GM18873 (cell line): ENCODE measurements at regions not wholly inside any gene's neighbourhood (a gene's known extent, or its start where the extent isn't known, plus 50 kb on each side); places are given as distances from the start of the nearest gene placed in this dataset.

ENCODE experiments used
- ATAC-seq: cut with Tn5 transposase; IDR thresholded peaks from one replicate; pipeline ENCODE4 v1.9.1; 2021; ENCODE audit warnings: mild to moderate bottlenecking, moderate library complexity, moderate number of reproducible peaks; ENCODE audit not compliant: unreplicated experiment, low FRiP score

- no peak for ATAC-seq
These were observed 223.8 kb upstream of the SATB1 start for GRCh38 chr3:18648868-18649462.

DNA sequence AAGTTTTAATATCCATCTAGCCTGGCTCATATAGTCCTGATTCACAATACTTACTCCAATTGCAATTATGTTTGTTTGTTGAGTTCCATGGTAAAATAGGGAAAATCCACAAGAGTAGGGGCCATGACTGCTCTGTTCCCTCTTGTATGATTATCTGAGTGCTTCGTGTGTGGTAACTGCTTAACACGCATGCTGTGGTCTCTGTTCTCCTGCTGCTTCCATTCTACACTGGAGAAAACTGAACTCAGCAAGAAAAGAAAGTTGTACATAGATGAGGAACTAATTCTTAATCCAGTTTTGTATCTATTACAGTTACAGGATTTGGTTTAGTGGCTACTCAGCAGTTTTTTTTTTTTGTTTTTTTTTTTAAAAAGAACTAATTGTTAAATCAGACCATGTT lies 223.0 kb upstream of the SATB1 start:
- no peak for ATAC-seq

GRCh38 chr3:18645619-18646018 lies 220.5 kb upstream of the SATB1 start:
- ATAC-seq, result no peak

GRCh38 chr3:18643281-18643680 lies 218.1 kb upstream of the SATB1 start:
- ATAC-seq, result no peak

- ATAC-seq, result no peak
These were observed 216.8 kb upstream of the SATB1 start for GRCh38 chr3:18641916-18642315.

- no peak for ATAC-seq
These were observed 210.1 kb upstream of the SATB1 start for GRCh38 chr3:18635215-18635614.

GRCh38 chr3:18634461-18634860 lies 209.3 kb upstream of the SATB1 start:
- ATAC-seq, result no peak

DNA sequence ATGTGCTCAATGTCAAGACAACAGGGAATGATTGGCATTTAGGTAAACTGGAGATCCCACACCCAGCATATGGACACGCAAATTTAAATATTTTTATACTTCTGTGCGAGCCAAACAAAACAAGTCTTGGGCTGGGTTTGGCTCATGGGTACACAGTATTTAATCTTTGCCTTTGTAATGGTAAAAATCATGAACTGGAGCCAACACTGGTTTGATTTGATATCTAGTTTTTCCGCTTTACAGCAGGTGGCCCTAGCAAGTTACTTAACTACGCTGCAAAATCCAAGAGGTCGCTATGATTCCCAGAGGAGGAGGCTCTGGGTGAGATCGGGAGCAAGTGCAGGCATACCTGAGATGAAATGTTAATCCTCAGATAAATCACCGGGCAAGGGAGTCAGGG lies 207.9 kb upstream of the SATB1 start:
- no peak for ATAC-seq

- ATAC-seq, result no peak
These were observed 205.2 kb upstream of the SATB1 start for GRCh38 chr3:18630295-18630694.

- no peak for ATAC-seq
These were observed 199.9 kb upstream of the SATB1 start for GRCh38 chr3:18625085-18625484.

DNA sequence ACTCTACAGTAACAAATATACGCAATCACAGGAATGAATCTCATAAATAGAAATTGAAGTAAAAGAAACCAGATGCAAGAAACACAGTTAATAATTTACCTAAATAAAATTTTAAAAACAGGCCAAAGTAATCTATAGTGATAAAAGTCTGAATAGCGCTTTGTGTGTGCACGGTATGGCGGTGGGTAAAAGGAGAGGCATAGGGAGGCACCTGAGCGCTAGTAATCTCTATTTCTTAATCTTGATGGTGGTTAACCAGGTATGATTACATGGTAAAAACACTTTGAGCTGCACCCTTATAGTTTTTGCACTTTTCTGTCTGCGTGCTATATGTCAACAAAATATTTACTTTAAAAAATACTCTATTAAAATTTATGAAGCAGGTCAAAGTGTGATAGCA lies 198.1 kb upstream of the SATB1 start:
- ATAC-seq, result no peak

- ATAC-seq, result no peak
These were observed 193.6 kb upstream of the SATB1 start for GRCh38 chr3:18618723-18619122.

DNA sequence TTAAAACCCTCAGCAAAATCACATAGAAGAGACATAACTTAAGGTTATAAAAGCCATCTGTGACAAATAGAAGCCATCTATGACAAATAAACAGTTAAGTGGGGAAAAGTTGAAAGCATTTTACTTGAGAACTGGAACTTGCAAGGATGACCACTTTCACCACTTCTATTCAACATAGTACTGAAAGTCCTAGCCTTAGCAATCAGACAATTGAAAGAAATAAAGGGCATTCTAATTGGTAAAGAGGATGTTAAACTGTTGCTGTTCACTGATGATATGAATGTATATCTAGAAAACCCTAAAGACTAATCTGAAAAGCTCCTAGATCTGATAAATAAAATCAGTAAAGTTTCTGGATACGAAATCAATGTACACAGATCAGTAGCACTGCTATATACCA lies 186.9 kb upstream of the SATB1 start:
- ATAC-seq, result no peak

DNA sequence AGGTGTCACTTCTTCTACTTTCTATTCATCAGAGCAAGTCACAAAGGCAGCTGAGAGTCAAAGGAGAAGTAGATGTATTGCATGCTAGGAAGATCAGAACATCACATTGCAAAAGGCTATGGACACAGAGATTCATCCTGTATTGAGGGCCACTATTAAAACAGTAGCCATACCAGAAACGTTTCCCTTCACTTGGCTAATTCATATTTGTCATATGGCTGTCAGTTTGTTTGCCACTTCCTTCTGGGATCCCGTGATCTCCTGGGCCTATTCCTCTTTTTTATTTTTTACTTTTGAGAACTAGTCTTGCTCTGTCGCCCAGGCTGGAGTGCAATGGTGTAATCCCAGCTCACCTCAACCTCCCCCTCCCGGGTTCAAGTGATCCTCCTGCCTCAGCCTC lies 184.0 kb upstream of the SATB1 start:
- no peak for ATAC-seq

DNA sequence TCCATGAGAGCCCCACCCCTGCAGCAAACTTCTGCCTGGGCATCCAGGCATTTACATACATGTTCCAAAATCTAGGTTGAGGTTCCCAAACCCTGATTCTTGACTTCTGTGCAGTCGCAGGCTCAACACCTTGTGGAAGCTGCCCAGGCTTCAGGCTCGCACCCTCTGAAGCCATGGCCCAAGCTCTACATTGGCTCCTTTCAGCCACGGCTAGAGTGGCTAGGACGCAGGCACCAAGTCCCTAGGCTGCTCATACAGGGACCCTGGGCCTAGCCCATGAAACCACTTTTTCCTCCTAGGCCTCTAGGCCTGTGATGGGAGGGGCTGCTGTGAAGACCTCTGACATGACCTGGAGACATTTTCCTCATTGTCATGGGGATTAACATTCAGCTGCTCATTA lies 172.8 kb upstream of the SATB1 start:
- ATAC-seq, result no peak

GRCh38 chr3:18593231-18593630 lies 168.1 kb upstream of the SATB1 start:
- ATAC-seq, result no peak

GRCh38 chr3:18591120-18591519 lies 166.0 kb upstream of the SATB1 start:
- ATAC-seq, result no peak

DNA sequence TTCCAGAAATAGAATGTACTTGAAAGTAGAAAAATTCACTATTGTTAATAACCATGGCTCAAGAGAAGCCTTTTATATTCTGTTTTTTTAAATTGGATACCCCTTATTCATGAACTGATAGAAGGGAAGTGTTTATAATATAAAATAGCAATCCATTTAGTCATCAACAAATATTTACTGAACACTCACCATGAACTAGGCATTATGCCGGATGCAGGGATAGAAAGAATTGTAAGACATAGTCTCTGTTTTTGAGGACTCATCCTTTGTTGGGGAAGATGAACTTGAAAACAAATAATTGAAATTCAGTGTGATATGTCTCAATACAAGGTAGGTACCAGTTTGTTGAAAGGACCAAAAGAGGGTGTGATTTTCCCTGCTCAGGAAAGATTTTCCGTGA lies 160.9 kb upstream of the SATB1 start:
- no peak for ATAC-seq

DNA sequence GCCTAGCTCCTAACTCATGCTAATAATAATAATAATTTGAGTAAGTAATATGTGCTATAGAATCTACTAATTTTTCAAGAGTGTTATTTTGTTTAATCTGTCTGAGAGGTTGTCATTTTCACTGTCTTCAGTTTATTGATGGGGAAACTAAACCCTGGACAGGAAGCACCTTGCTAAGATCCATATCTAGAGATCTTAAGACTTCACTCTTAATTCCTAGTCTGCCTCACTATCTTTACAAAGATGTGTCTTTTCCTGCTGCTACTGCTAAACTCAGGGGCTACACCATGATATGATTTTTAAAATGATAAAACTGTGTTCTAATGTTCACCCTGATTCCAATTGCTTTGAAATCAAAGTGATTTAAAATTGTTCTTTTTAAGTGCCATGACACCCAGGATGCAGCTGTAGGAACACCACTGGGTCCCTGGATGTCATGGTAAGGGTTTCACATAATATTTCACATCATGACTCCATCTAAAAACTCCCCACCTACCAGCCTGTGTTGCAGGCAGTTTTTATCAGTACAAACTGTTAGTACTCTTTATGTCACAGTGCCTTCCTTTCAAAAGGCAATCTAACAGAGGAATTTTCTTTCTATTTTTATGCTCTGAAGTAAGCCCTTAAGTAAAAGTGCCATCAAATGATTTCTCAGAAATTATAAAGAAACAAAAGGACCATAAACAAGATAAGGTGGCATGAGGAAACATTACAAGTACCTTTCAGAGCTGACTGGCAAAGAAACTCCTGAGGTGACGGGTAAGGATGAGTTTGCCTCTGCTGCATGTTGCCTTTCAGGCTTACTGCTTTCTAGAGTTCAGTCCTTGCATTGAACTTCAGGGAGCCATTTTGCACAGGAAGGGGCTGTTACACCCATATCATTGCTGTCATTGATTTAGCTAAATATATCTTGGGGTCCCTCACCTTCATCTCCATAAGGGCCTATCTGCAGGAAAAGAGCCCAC lies 160.1 kb upstream of the SATB1 start:
- ATAC-seq, result no peak

- no peak for ATAC-seq
These were observed 155.1 kb upstream of the SATB1 start for GRCh38 chr3:18580268-18580667.

DNA sequence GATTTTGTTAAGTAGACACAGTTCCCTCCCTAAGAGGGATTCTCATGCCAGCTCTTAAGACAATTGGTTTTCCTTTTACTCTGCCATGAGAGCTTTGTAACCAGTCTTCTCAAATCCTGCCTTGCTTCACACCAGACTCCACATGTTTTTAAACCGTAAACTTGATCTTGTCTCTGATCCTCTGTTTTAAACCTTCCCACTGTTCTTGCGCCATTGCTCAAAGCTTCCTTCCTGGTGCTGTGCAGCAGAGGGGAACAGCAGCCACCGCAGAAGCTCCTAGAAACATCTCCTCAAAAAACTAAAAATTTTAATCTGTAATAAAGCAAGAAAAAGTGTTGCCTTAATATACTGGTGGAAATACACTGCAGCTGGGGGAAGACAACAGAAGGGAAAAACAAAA lies 154.5 kb upstream of the SATB1 start:
- ATAC-seq, result no peak

DNA sequence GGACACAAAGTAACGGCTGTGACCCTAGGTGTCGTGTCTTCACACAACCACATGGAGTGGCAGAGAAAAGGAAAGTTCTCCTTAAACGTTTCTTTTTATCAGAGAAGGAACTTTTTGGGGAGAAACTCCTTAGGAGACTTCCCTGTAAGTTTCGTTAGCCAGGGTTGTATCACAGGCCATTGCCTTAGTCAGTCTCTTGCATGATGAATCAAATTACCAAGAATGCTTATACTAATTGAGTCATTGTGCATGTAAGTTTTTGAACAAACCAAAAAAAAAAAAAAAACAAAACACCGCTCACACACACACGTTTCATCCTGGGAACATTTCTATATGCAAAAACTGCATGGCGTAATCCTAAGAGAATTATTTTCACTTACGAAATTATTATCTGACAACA lies 150.4 kb upstream of the SATB1 start:
- no peak for ATAC-seq
